HG02884 (cell line): ENCODE measurements at regions not wholly inside any gene's neighbourhood (a gene's known extent, or its start where the extent isn't known, plus 50 kb on each side); places are given as distances from the start of the nearest gene placed in this dataset.
"Not testable (repeated sequence)": the region's sequence is repeated elsewhere in the genome, so short reads cannot be mapped to it uniquely, and the experiment has no call there.

Source experiments
- ATAC-seq: cut with Tn5 transposase; IDR thresholded peaks from one replicate; pipeline ENCODE4 v1.9.1; 2021; ENCODE audit warnings: mild to moderate bottlenecking, moderate library complexity; ENCODE audit not compliant: unreplicated experiment

DNA sequence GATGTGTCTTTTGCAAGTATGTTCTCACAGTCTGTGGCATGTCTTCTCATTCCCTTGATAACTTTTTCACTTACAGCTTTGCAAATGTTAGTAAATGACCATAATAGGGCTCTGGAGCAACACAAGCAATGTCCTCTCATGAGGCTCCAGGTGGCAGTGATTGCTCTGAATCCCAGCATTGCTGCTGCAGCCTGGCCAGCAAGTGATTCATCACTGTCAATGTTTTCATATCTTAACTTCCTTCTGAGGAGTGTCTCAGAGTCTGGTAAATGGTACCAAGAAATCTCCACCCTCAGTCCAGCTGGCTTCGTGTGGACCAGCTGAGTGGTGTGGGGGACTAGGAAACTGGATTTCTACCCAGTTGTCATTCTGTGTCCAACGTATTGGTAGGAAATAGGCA is 139.6 kb downstream of the MYLK4 start:
- ATAC-seq: no peak

DNA sequence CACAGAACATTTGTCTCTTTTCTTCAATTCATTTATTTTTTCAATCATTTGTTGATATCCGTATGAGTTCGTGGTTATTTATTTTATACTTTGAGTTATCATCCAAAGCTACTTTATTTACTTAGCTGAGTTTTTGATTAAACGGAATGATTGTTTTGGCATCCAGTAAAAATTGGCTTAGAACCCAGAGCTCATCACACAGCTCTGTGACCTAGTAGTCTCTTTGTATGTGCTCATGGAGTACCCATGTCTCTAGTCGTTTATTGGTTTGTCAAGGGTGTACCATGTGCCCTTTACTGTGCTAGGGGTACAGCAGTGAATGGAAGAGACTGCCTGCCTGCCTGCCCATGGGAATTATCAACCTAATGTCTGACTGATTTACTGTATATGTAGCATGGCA is 142.2 kb downstream of the MYLK4 start:
- no peak for ATAC-seq

DNA sequence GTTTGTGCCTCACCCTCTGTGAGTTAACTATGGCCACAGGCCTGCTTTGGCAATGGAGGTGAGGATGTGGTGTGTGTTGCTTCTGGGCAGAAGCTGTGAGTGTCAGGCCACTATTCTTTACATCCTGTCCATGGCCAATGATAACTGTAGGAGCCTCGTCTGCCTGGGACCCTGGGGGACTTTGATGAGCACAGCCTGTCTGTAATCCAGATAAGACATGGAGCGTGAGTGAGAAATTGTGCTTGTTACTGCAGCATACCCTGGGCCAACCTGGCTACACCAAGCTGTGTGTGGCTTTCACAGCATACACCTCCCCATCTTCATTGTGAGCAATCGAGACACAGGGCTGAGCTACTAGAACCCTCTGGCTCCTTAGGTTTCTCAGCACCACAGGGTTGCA is 150.4 kb downstream of the MYLK4 start:
- ATAC-seq: no peak

DNA sequence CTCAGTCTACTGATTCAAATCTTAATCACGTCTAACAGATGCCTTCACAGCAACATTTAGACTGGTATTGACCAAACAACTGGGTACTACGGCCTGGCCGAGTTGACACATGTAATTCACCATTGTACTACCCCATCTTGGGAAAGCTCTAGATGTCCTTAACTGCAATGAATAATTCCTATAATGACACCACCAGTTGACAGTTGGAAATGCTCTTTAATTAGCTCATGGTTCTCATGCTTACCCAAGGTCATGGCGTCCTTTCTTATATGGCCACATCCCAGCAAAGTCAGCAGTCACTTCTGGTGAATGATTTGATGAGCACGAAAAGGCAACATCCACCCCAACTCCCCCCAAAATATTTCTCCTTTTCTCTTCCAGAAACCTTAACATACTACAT is 150.9 kb downstream of the MYLK4 start:
- no peak for ATAC-seq

DNA sequence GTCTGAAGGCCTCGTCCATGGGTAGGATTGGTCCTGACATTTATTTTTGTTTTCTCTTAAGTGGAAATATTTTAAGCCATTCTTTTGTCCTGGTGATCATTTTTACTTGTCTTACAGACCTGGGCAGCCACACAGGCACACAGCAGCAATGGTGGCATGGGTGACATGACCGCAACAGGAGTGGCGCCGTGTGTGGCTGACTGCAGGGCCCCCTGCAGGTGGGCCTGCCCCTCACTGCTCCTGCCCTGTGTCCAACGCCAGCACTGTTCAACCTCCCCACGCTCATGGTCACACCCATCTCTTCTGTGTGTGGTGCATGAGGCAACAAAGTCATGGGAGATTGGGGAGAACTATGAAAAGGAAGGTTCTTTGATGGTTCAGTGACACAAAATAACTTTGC is 151.9 kb downstream of the MYLK4 start:
- ATAC-seq: no peak

DNA sequence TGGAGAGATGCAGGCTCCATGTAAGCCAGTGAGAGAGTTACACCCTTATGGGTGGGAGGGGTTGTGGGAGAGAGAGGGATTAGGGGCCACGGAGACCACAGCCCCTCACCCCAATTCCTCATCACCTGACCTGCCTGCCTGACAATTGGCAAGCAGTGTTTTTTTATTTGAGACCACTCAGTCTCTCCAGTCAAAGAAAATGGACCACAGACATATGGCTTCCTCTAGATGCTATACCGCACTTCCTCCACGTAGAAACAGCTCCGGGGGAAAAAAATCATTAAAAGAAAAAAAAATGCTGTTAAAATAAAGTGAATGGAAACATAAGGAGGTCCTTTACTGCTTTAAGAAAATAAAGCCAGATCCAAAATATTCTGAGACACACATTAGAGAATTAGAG is 152.7 kb downstream of the MYLK4 start:
- ATAC-seq: no peak

DNA sequence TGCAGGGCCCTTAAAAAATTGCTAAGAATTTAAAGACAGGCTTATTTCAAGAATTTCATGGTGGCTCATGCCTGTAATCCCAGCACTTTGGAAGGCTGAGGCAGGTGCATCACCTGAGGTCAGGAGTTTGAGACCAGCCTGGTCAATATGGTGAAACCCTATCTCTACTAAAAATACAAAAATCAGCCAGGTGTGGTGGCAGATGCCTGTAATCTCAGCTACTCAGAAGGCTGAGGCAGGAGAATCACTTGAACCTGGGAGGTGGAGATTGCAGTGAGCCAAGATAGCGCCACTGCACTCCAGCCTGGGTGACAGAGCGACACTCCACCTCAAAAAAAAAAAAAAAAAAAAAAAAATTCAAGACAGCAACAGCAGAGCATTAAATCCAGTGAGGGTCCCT is 153.3 kb downstream of the MYLK4 start:
- not testable (repeated sequence) for ATAC-seq

DNA sequence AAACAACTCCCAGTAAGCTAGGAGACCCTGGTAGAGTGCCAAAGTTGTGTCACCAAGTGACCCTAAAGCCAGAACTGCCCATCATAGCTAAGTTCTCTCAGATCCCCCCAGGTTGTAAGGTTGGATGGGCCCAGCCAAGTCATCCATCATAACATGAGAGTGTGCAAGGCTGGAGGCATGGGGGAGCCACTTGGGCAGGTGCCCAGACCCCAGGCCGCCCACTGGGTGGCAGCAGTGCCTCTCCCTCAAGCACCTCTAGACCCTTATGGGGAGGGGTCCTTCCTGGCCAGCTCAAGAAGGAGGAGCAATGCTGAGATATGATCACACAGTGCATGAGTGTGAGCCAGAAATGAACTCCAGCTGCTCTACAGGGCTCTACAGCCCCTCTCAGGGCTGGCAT is 154.5 kb downstream of the MYLK4 start:
- ATAC-seq: no peak

DNA sequence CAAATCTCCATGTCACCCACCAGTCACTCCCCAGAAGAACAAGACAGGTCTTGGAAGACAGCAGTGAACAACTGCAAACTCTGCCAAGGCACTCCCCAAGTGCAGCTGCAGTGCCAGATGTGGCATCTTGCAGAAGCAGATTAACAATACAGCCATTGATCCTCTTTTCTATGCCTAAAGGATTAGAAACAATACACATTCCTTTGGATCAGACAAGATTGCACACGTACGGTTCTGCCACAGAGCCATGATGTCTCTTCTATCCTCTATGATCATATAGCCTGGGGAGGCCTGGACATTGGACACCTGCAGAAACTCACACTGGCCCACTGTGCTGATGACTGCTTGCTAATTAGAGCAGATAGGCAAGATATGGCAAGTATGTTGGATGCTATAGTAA is 155.9 kb downstream of the MYLK4 start:
- no peak for ATAC-seq

DNA sequence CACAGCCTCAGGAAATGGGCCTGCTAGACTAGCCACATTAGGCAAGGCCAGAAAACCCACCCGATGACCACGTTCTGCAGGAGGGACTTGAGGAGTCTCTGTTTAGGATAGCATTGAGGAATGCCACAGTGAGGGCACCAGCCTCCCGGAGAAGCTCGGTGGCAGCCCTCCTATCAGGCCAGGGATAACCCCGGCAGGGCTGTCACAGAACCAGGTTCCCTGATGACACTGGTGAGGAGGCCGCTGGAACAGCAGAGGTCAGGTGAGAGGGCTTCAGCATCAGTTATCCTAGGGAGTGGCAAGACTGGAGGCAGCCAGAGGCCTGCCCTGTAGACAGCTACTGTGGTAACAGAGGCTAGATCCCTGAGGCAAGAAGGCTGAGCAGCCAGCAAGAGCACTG is 157.6 kb downstream of the MYLK4 start:
- ATAC-seq: no peak

DNA sequence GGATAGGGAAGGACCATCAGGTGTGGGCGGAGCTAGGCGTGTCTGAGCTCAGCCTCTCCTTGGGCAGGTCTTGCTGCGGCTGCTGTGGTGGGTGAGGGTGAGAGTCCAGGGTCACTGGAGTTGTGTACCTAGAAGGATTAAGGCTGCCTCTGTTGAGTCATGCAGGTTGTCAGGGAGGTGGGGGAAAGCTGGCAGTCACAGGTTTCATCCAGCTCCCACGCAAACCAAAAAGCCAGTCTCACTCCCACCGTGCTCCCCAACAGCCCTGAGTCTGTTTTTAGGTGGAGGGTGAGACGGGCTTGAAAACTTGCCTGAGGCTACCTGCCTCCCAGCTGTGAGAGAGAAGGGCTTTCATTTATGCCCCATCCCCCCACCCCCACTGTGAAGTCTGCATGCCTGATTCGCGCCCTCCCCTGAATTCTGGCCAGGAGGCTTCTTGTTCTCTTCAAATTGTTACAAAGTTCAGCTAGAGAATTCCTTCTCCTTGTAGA is 161.5 kb downstream of the MYLK4 start:
- no peak for ATAC-seq

DNA sequence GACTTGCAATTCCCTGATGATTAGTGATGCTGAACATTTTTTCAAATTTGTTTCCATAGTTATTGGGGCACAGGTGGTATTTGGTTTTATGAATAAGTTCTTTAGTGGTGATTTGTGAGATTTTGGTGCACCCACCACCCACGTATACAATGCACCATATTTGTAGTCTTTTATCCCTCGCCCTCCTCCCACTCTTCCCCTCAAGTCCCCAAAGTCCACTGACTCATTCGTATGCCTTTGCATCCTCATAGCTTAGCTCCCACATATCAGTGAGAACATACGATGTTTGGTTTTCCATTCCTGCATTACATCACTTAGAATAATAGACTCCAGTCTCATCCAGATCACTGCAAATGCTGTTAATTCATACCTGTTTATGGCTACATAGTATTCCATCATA is 167.3 kb downstream of the MYLK4 start:
- ATAC-seq: no peak

DNA sequence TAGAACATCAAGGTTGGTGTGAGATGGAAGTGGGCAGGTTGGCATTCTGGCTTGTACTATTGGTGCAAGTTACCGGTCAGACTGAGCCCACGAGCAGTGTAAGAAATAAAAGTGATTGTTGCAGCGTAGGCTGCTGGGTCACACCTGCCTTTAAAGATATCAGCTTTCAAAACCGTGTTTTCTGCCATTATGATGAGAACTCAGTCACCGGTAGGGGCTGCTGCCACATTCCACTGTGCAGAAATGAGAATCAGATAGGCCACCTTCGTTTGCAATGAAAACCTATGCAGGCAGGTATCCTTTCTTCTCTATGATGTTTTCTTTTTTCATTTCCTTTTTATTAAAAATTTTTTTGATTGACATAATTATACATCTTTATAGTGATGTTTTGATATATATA is 168.5 kb downstream of the MYLK4 start:
- ATAC-seq: no peak

DNA sequence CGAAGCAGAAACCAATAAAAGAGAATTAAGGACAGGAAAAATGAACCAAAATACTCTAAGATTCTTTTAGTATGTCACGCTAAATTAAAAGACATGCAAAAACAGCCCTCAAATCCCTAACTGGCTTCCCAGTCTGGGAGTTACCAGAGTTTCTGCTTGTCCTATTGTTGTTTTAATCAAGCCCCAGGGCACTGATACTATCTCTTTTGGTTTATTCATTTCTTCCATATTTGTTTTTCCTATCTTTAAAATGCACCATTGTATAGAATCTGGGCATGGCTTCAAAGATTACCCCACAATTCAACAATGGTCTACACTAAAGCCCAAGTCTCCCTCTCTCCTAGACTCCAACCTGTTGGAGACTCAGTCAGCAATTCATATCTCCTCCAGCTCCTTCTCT is 169.1 kb downstream of the MYLK4 start:
- no peak for ATAC-seq

DNA sequence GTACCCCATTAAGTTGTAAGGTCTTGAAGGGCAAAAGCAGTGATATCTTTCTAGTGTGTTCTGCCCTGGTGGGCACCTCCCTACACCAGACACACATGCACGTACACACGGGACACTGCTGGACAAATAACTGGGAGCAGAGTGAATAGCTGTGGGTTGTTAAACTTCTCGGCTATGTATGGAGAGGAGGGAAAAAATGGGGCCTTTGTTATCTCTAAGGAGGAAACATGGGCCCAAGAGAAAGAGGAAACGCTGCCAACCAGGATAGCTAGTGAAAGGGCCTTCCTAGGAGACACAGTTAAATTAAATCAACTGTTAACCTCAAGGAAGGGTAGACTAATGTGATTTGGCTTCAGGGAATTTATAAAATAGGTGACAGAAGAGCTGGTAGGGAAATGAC is 169.7 kb downstream of the MYLK4 start:
- no peak for ATAC-seq

DNA sequence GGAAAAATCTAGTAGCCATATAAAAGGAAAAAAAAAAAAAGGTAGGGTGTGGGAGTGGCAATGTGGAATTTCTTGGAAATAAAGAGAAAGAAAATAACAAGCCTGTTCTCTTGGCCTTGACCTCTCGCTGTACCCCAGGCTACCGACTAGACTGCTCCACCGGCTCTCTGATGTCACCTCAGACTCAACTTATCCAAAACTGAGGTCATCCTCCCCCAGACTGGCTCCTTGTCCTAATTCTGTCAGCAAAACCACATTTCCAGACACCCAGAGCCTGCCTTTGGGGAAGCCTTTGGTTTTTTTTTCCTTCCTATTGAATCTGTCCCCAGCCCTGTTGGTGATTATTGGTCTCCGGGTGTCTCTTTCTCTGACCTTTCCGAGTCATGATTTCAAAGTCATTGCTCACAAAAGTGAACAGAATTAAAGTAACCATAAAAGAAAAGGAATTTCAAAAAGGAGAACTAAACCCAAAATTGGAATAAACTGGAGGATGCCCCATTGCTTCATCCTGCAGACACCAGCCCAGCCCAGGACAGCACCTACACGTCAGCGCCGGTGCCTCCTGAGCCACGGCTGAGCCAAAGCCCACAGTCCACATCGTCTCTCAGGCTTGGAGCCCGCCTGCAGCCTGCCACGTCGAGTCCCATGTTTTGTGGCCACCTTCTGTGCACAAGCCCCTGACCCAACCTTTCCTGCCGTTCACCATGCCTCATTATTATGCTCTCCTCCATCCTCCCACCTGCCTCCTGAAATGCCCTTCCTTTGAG is 170.7 kb downstream of the MYLK4 start:
- no peak for ATAC-seq

DNA sequence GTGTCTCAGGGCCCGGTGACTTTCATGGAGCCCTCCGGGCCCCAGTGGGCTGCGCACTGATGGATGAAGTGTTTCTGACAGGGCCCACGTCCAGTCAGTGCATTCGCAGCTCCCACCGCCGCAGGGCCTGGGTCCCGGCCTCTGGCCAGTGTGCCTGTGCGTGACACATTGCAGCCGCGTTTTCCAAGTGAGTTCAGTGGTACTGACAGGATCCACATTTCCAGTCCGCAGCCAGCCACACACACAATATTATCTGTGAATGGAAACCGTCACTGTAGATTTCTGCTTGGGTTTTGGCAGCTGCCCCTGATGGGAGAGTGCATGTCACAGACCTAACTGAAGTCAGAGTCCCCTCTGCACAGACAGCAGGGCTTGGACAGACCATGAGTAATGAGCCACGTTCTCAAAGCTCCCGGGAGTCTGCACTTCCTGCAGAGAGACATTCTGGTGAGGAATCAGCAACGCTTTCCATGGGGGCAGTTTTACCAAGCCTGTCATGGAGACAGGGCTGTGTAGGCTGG is 171.4 kb downstream of the MYLK4 start:
- ATAC-seq: no peak

DNA sequence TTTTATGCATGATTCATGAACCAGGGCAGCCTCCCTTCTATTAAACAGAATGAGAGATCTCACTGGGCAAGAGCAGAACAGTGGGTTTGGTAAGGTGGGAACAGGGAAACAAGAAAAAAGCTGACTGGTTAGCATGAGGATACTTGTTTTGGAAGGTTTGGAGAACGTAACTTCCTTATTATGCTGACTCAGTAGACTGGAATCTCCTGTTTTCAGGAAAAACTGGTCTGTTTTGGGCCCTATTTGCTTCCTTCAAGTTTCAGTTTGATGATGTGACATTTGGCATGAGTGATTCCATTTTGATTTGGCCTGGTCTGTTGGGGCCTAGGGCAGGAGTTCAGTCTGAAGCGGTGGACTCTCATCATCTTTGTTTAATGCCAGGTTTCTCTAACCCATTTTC is 172.0 kb downstream of the MYLK4 start:
- no peak for ATAC-seq

DNA sequence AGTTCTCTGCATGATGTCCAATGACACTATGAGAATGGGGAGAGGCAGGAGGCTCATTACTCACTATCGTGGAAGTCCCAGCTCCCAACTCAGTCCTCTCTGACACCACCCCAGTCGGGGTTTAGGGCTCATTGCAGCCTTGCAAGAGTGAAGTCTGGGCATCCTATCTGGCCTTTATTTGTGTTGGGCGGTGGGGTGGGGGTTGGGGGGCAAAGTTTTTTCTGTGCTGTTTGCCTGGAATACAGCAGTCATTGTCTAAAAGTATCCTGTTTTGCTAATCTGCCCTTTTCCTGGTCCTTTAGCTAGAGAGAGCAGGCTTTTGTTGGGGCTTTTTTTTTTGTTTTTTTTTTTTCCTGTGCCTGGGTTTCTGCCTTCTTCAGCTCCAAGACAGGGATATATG is 174.2 kb downstream of the MYLK4 start:
- no peak for ATAC-seq

DNA sequence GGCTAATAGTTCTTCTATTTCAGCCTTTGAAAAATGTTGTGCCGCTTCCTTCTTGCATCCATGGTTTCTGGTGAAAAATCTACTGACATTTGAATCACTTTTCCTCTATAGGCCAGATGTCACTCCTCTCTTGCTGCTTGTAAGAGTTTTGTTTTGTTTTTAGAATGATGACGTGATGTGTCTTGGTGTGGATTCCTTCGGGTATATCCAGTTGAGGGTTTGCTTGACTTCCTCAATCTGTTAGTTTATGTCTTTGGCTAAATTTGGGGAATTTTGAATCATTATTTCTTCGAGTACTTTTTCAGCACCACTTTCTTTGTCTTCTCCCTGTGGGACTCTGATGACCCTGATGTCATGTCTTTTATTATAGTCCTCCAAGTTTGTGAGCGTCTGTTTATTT is 175.5 kb downstream of the MYLK4 start:
- ATAC-seq: no peak

DNA sequence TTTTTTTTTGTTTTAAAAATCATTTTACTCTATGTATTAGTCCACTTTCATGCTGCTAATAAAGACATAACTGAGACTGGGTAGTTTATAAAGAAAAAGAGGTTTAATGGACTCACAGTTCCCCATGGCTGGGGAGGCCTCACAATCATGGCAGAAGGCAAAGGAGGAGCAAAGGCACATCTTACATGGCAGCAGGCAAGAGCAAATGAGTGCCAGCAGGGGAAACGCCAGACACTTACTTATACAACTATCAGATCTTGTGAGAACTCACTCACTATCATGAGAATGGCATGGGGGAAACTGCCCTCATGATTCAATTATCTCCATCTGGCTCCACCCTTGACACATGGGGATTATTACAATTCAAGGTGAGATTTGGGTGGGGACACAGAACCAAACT is 181.3 kb downstream of the MYLK4 start:
- not testable (repeated sequence) for ATAC-seq

DNA sequence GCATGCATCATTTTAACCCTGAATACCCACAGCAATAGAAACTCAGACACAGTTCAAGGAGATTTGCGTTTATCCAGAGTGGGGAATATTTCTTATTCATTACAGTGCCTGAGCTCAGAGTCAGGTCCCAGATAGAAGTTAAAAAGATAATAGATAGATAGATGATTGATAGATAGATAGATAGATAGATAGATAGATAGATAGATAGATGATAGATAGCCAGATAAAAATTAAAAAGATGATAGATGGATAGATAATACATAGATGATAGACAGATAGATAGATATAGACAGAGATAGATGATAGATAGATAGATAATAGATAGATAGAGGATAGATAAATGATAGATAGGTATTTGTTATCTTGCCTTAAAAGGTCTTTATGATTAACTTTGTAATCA is 184.7 kb downstream of the MYLK4 start:
- ATAC-seq: no peak

DNA sequence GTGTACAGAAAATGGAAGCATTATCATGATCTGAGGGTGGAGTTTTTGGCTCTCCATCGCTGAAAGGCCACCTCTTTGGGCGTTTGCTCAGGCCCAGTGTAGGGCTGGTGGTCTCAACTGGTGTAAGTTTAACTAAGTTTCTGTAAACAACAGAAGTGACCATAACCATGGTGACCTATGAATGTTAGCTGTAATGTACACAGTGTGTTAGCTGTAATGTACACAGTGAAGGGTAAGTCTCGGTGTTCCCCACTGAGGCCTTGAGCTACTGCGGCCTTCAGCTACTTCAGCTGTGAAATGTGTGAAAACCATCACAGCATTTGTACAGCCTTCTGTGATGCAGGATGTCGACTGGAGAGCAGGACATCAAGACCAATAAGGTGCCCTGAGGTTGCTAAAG is 185.2 kb downstream of the MYLK4 start:
- ATAC-seq: no peak
